HEK293 (cell line): ENCODE measurements at regions not wholly inside any gene's neighbourhood (a gene's known extent, or its start where the extent isn't known, plus 50 kb on each side); places are given as distances from the start of the nearest gene placed in this dataset.

Experiments
- KLF10 ChIP-seq: fragments of 450-650 bp; IDR thresholded peaks from 2 replicates; pipeline ENCODE4 v1.5.1; 2018; ENCODE audit warnings: missing biosample characterization, mild to moderate bottlenecking, missing genetic modification characterization
- WT1 ChIP-seq: fragments of 450-650 bp; formaldehyde crosslinking; IDR thresholded peaks from 2 replicates; pipeline ENCODE4 v1.5.1; 2016; ENCODE audit warnings: missing biosample characterization, missing genetic modification characterization
- ZBTB8A ChIP-seq: fragments of 450-650 bp; formaldehyde crosslinking; IDR thresholded peaks from 2 replicates; pipeline ENCODE4 v1.5.1; 2016; ENCODE audit warnings: missing biosample characterization, missing genetic modification characterization
- ZNF571 ChIP-seq: fragments of 450-650 bp; formaldehyde crosslinking; IDR thresholded peaks from 2 replicates; pipeline ENCODE4 v1.5.0; 2017; ENCODE audit warnings: missing biosample characterization, missing genetic modification characterization
- ZNF623 ChIP-seq: fragments of 450-650 bp; formaldehyde crosslinking; IDR thresholded peaks from 2 replicates; pipeline ENCODE4 v1.5.1; 2016; ENCODE audit warnings: missing biosample characterization, missing genetic modification characterization
- TF ChIP-seq, protein P1 (sequence below): fragments of 450-650 bp; formaldehyde crosslinking; IDR thresholded peaks from 2 replicates; pipeline ENCODE4 v1.5.1; 2016; ENCODE audit warnings: missing biosample characterization, missing genetic modification characterization
- TF ChIP-seq, protein P2 (sequence below): fragments of 450-650 bp; formaldehyde crosslinking; IDR thresholded peaks from 2 replicates; pipeline ENCODE4 v1.5.1; 2016; ENCODE audit warnings: missing biosample characterization, missing genetic modification characterization, low read depth
- TF ChIP-seq, protein P3 (sequence below): fragments of 450-650 bp; formaldehyde crosslinking; IDR thresholded peaks from 2 replicates; pipeline ENCODE4 v1.5.1; 2017; ENCODE audit warnings: missing biosample characterization, missing genetic modification characterization
- TF ChIP-seq, protein P4 (sequence below): fragments of 450-650 bp; formaldehyde crosslinking; IDR thresholded peaks from 2 replicates; pipeline ENCODE4 v1.5.1; 2016; ENCODE audit warnings: missing biosample characterization, missing genetic modification characterization
- TF ChIP-seq, protein P5 (sequence below): fragments of 450-650 bp; formaldehyde crosslinking; IDR thresholded peaks from 2 replicates; pipeline ENCODE4 v1.5.1; 2016; ENCODE audit warnings: missing biosample characterization, missing genetic modification characterization

DNA sequence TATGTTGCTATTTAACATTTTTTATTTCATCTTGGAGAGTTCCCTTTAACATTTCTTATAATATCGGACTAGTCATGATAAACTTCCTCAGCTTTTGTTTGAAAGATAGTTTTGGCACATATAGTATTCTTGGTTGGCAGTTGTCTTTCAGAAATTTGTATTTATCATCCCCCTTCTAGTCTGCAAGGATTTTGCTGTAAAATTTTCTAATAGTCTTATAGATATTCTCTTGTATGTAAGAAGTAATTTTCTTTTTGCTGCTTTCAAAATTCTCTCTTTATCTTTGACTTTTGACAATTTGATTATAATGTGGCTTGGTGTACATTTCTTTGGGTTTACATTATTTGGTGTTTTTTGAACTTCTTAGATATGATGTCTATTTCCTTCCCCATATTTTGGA, 116.0 kb upstream of the AVPR1A start:
- TF ChIP-seq ZNF571 (tag by site-specific recombination) (no peak), ZNF623 (no peak), KLF10 (tag by site-specific recombination) (no peak), WT1 (tag by site-specific recombination) (no peak), ZBTB8A (tag by site-specific recombination) (no peak)
- TF ChIP-seq, protein P1, sequence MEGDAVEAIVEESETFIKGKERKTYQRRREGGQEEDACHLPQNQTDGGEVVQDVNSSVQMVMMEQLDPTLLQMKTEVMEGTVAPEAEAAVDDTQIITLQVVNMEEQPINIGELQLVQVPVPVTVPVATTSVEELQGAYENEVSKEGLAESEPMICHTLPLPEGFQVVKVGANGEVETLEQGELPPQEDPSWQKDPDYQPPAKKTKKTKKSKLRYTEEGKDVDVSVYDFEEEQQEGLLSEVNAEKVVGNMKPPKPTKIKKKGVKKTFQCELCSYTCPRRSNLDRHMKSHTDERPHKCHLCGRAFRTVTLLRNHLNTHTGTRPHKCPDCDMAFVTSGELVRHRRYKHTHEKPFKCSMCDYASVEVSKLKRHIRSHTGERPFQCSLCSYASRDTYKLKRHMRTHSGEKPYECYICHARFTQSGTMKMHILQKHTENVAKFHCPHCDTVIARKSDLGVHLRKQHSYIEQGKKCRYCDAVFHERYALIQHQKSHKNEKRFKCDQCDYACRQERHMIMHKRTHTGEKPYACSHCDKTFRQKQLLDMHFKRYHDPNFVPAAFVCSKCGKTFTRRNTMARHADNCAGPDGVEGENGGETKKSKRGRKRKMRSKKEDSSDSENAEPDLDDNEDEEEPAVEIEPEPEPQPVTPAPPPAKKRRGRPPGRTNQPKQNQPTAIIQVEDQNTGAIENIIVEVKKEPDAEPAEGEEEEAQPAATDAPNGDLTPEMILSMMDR (tag by site-specific recombination), result no peak
- TF ChIP-seq, protein P2, sequence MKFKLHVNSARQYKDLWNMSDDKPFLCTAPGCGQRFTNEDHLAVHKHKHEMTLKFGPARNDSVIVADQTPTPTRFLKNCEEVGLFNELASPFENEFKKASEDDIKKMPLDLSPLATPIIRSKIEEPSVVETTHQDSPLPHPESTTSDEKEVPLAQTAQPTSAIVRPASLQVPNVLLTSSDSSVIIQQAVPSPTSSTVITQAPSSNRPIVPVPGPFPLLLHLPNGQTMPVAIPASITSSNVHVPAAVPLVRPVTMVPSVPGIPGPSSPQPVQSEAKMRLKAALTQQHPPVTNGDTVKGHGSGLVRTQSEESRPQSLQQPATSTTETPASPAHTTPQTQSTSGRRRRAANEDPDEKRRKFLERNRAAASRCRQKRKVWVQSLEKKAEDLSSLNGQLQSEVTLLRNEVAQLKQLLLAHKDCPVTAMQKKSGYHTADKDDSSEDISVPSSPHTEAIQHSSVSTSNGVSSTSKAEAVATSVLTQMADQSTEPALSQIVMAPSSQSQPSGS (tag by site-specific recombination), result no peak
- TF ChIP-seq, protein P3, sequence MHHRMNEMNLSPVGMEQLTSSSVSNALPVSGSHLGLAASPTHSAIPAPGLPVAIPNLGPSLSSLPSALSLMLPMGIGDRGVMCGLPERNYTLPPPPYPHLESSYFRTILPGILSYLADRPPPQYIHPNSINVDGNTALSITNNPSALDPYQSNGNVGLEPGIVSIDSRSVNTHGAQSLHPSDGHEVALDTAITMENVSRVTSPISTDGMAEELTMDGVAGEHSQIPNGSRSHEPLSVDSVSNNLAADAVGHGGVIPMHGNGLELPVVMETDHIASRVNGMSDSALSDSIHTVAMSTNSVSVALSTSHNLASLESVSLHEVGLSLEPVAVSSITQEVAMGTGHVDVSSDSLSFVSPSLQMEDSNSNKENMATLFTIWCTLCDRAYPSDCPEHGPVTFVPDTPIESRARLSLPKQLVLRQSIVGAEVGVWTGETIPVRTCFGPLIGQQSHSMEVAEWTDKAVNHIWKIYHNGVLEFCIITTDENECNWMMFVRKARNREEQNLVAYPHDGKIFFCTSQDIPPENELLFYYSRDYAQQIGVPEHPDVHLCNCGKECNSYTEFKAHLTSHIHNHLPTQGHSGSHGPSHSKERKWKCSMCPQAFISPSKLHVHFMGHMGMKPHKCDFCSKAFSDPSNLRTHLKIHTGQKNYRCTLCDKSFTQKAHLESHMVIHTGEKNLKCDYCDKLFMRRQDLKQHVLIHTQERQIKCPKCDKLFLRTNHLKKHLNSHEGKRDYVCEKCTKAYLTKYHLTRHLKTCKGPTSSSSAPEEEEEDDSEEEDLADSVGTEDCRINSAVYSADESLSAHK (tag by site-specific recombination), result no peak
- TF ChIP-seq, protein P4, sequence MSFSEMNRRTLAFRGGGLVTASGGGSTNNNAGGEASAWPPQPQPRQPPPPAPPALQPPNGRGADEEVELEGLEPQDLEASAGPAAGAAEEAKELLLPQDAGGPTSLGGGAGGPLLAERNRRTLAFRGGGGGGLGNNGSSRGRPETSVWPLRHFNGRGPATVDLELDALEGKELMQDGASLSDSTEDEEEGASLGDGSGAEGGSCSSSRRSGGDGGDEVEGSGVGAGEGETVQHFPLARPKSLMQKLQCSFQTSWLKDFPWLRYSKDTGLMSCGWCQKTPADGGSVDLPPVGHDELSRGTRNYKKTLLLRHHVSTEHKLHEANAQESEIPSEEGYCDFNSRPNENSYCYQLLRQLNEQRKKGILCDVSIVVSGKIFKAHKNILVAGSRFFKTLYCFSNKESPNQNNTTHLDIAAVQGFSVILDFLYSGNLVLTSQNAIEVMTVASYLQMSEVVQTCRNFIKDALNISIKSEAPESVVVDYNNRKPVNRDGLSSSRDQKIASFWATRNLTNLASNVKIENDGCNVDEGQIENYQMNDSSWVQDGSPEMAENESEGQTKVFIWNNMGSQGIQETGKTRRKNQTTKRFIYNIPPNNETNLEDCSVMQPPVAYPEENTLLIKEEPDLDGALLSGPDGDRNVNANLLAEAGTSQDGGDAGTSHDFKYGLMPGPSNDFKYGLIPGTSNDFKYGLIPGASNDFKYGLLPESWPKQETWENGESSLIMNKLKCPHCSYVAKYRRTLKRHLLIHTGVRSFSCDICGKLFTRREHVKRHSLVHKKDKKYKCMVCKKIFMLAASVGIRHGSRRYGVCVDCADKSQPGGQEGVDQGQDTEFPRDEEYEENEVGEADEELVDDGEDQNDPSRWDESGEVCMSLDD, result no peak
- TF ChIP-seq, protein P5, sequence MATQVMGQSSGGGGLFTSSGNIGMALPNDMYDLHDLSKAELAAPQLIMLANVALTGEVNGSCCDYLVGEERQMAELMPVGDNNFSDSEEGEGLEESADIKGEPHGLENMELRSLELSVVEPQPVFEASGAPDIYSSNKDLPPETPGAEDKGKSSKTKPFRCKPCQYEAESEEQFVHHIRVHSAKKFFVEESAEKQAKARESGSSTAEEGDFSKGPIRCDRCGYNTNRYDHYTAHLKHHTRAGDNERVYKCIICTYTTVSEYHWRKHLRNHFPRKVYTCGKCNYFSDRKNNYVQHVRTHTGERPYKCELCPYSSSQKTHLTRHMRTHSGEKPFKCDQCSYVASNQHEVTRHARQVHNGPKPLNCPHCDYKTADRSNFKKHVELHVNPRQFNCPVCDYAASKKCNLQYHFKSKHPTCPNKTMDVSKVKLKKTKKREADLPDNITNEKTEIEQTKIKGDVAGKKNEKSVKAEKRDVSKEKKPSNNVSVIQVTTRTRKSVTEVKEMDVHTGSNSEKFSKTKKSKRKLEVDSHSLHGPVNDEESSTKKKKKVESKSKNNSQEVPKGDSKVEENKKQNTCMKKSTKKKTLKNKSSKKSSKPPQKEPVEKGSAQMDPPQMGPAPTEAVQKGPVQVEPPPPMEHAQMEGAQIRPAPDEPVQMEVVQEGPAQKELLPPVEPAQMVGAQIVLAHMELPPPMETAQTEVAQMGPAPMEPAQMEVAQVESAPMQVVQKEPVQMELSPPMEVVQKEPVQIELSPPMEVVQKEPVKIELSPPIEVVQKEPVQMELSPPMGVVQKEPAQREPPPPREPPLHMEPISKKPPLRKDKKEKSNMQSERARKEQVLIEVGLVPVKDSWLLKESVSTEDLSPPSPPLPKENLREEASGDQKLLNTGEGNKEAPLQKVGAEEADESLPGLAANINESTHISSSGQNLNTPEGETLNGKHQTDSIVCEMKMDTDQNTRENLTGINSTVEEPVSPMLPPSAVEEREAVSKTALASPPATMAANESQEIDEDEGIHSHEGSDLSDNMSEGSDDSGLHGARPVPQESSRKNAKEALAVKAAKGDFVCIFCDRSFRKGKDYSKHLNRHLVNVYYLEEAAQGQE, result no peak
